Hepatocyte (in vitro differentiated cells): ENCODE measurements at regions not wholly inside any gene's neighbourhood (a gene's known extent, or its start where the extent isn't known, plus 50 kb on each side); places are given as distances from the start of the nearest gene placed in this dataset.

Experiments used
- CTCF ChIP-seq: fragments of 200-600 bp; sonication (generic); IDR thresholded peaks from 2 replicates; pipeline ENCODE4 v1.5.1; 2016; ENCODE audit warnings: antibody characterized with exemption, mild to moderate bottlenecking; ENCODE audit not compliant: poor library complexity
- EZH2 ChIP-seq: fragments of 200-600 bp; sonication (generic); IDR thresholded peaks from 2 replicates; pipeline ENCODE4 v1.6.1; 2016; ENCODE audit warnings: antibody characterized with exemption, mild to moderate bottlenecking, borderline replicate concordance

GRCh38 chr4:27635936-27636913 is 775.6 kb downstream of the STIM2 start:
- TF ChIP-seq CTCF, result no peak
- no peak for TF ChIP-seq EZH2
